ENCODE measurements at regions not wholly inside any gene's neighbourhood (a gene's known extent, or its start where the extent isn't known, plus 50 kb on each side); places are given as distances from the start of the nearest gene placed in this dataset.

- TF ChIP-seq CTCF (IDR thresholded peaks at IDR 0.05) (no peak), POLR2A (IDR thresholded peaks at IDR 0.05) (no peak), POLR2AphosphoS5 (IDR thresholded peaks at IDR 0.05; ENCODE audit: insufficient read depth in 1 of 2, low read depth in 1 of 2) (no peak)
These were observed 160.8 kb downstream of the FTCDNL1 start for GRCh38 chr2:199690225-199690624.

Data from vagina (tissue), 2 donors.